Neural cell (in vitro differentiated cells): ENCODE measurements at regions not wholly inside any gene's neighbourhood (a gene's known extent, or its start where the extent isn't known, plus 50 kb on each side); places are given as distances from the start of the nearest gene placed in this dataset.

ENCODE experiments used
- H2AFZ ChIP-seq: fragments of 200-600, 300-800 bp; sonication (generic), shearing (Covaris generic); 2 replicates; pipeline ENCODE4 v1.6.0; 2014; ENCODE audit warnings: low read depth, mild to moderate bottlenecking, antibody characterized with exemption, low read length, moderate library complexity
- H3F3A ChIP-seq: fragments of 200-600 bp; shearing (Covaris generic); 2 replicates; pipeline ENCODE4 v1.6.1; 2016; ENCODE audit warnings: mild to moderate bottlenecking, moderate library complexity, mixed read lengths, antibody characterized with exemption, low read length; ENCODE audit not compliant: insufficient read depth, poor library complexity, severe bottlenecking
- H3K27ac ChIP-seq: fragments of 200-600, 300-800 bp; sonication (generic), shearing (Covaris generic); 2 replicates; pipeline ENCODE4 v1.5.1; 2014; ENCODE audit warnings: mild to moderate bottlenecking, low read length, moderate library complexity
- H3K27me3 ChIP-seq: fragments of 300-800, 200-600 bp; sonication (generic), shearing (Covaris generic); 2 replicates; pipeline ENCODE4 v1.6.0; 2014; ENCODE audit warnings: mild to moderate bottlenecking, low read depth, low read length, moderate library complexity; ENCODE audit not compliant: insufficient read depth
- H3K36me3 ChIP-seq: fragments of 300-800, 200-600 bp; sonication (generic), shearing (Covaris generic); 2 replicates; pipeline ENCODE4 v1.5.1; 2014; ENCODE audit warnings: mild to moderate bottlenecking, antibody characterized with exemption, low read length, moderate library complexity; ENCODE audit not compliant: insufficient read depth
- H3K4me2 ChIP-seq: fragments of 300-800, 200-600 bp; sonication (generic), shearing (Covaris generic); 2 replicates; pipeline ENCODE4 v1.6.0; 2014; ENCODE audit warnings: mild to moderate bottlenecking, low read length
- H3K4me3 ChIP-seq: fragments of 300-800, 200-600 bp; sonication (generic), shearing (Covaris generic); 2 replicates; pipeline ENCODE4 v1.5.1; 2014; ENCODE audit warnings: mild to moderate bottlenecking, low read length, moderate library complexity
- H3K79me2 ChIP-seq: fragments of 200-600 bp; shearing (Covaris generic); replicated peaks from 2 replicates; pipeline ENCODE4 v1.6.0; 2014; ENCODE audit warnings: mild to moderate bottlenecking, low read length, moderate library complexity; ENCODE audit not compliant: insufficient read depth
- H3K9ac ChIP-seq: fragments of 300-800, 200-600 bp; sonication (generic), shearing (Covaris generic); 2 replicates; pipeline ENCODE4 v1.6.1; 2016; ENCODE audit warnings: mild to moderate bottlenecking, low read length, mixed read lengths
- H3K9me2 ChIP-seq: fragments of 200-600 bp; shearing (Covaris generic); 2 replicates; pipeline ENCODE4 v1.6.1; 2016; ENCODE audit warnings: mild to moderate bottlenecking, low read length, mixed read lengths; ENCODE audit not compliant: insufficient read depth
- H3K9me3 ChIP-seq: fragments of 200-600, 300-800 bp; sonication (generic), shearing (Covaris generic); 2 replicates; pipeline ENCODE4 v1.6.1; 2016; ENCODE audit warnings: mild to moderate bottlenecking, mixed run types, low read length, moderate library complexity, mixed read lengths
- H4K20me1 ChIP-seq: fragments of 200-600 bp; shearing (Covaris generic); 2 replicates; pipeline ENCODE4 v1.6.1; 2016; ENCODE audit warnings: mild to moderate bottlenecking, mixed run types; ENCODE audit not compliant: insufficient read depth
- EP300 ChIP-seq: fragments of 450-650 bp; conservative IDR thresholded peaks from 2 replicates; pipeline ENCODE4 v1.6.1; 2014; ENCODE audit warnings: antibody characterized with exemption, mild to moderate bottlenecking, moderate library complexity; ENCODE audit not compliant: poor library complexity, severe bottlenecking
- EZH2 ChIP-seq: fragments of 200-600, 300-800 bp; shearing (Covaris generic), sonication (generic); IDR thresholded peaks from 2 replicates; pipeline ENCODE4 v1.6.1; 2014; ENCODE audit warnings: antibody characterized with exemption, low read length, borderline replicate concordance, mild to moderate bottlenecking; ENCODE audit not compliant: insufficient read depth, poor library complexity, severe bottlenecking
- MXI1 ChIP-seq: fragments of 450-650 bp; conservative IDR thresholded peaks from 2 replicates; pipeline ENCODE4 v1.6.1; 2014; ENCODE audit warnings: antibody characterized with exemption, mild to moderate bottlenecking; ENCODE audit not compliant: poor library complexity, severe bottlenecking
- POLR2AphosphoS5 ChIP-seq: IDR thresholded peaks from 2 replicates; pipeline ENCODE4 v1.6.1; 2012
- RAD21 ChIP-seq: fragments of 450-650 bp; conservative IDR thresholded peaks from 2 replicates; pipeline ENCODE4 v1.6.1; 2014; ENCODE audit warnings: antibody characterized with exemption, mild to moderate bottlenecking, moderate library complexity
- SMC3 ChIP-seq: fragments of 450-650 bp; conservative IDR thresholded peaks from 2 replicates; pipeline ENCODE4 v1.6.1; 2014; ENCODE audit warnings: antibody characterized with exemption, mild to moderate bottlenecking, moderate library complexity; ENCODE audit not compliant: poor library complexity
- TAF1 ChIP-seq: IDR thresholded peaks from 2 replicates; pipeline ENCODE4 v1.6.1; 2012; ENCODE audit warnings: low read depth
- TF ChIP-seq, protein P1 (sequence below): fragments of 450-650 bp; IDR thresholded peaks from 2 replicates; pipeline ENCODE4 v1.5.1; 2014; ENCODE audit warnings: antibody characterized with exemption, mild to moderate bottlenecking, moderate library complexity; ENCODE audit not compliant: poor library complexity, severe bottlenecking
- TF ChIP-seq, protein P2 (sequence below): IDR thresholded peaks from 2 replicates; pipeline ENCODE4 v1.6.1; 2012; ENCODE audit warnings: borderline replicate concordance

- Histone ChIP-seq H4K20me1 (no peaks in the 10 kb centered on the region), H2AFZ (no peak overlapping the region), H3K36me3 (no peaks in the 10 kb centered on the region), H3K27ac (no peak overlapping the region), H3K4me3 (no peak overlapping the region), H3K4me2 (no peak overlapping the region), H3K79me2 (no peaks in the 10 kb centered on the region), H3K9me3 (no peaks in the 10 kb centered on the region), H3K9me2 (no peaks in the 10 kb centered on the region), H3F3A (no peaks in the 10 kb centered on the region), H3K27me3 (no peaks in the 10 kb centered on the region), H3K9ac (no peak overlapping the region)
- TF ChIP-seq POLR2AphosphoS5, result no peak
- no peak for TF ChIP-seq MXI1
- TF ChIP-seq RAD21, result no peak
- TF ChIP-seq TAF1, result no peak
- TF ChIP-seq, protein P1, sequence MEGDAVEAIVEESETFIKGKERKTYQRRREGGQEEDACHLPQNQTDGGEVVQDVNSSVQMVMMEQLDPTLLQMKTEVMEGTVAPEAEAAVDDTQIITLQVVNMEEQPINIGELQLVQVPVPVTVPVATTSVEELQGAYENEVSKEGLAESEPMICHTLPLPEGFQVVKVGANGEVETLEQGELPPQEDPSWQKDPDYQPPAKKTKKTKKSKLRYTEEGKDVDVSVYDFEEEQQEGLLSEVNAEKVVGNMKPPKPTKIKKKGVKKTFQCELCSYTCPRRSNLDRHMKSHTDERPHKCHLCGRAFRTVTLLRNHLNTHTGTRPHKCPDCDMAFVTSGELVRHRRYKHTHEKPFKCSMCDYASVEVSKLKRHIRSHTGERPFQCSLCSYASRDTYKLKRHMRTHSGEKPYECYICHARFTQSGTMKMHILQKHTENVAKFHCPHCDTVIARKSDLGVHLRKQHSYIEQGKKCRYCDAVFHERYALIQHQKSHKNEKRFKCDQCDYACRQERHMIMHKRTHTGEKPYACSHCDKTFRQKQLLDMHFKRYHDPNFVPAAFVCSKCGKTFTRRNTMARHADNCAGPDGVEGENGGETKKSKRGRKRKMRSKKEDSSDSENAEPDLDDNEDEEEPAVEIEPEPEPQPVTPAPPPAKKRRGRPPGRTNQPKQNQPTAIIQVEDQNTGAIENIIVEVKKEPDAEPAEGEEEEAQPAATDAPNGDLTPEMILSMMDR, result no peak
- no peak for TF ChIP-seq EP300
- TF ChIP-seq, protein P2, sequence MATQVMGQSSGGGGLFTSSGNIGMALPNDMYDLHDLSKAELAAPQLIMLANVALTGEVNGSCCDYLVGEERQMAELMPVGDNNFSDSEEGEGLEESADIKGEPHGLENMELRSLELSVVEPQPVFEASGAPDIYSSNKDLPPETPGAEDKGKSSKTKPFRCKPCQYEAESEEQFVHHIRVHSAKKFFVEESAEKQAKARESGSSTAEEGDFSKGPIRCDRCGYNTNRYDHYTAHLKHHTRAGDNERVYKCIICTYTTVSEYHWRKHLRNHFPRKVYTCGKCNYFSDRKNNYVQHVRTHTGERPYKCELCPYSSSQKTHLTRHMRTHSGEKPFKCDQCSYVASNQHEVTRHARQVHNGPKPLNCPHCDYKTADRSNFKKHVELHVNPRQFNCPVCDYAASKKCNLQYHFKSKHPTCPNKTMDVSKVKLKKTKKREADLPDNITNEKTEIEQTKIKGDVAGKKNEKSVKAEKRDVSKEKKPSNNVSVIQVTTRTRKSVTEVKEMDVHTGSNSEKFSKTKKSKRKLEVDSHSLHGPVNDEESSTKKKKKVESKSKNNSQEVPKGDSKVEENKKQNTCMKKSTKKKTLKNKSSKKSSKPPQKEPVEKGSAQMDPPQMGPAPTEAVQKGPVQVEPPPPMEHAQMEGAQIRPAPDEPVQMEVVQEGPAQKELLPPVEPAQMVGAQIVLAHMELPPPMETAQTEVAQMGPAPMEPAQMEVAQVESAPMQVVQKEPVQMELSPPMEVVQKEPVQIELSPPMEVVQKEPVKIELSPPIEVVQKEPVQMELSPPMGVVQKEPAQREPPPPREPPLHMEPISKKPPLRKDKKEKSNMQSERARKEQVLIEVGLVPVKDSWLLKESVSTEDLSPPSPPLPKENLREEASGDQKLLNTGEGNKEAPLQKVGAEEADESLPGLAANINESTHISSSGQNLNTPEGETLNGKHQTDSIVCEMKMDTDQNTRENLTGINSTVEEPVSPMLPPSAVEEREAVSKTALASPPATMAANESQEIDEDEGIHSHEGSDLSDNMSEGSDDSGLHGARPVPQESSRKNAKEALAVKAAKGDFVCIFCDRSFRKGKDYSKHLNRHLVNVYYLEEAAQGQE, result no peak
- TF ChIP-seq SMC3, result no peak
- TF ChIP-seq EZH2, result no peak
Measured at GRCh38 chr21:36624105-36624504, 74.8 kb upstream of the SIM2 start.

- Histone ChIP-seq H3K27ac (no peak overlapping the region), H3K9me2 (no peaks in the 10 kb centered on the region), H3K79me2 (no peaks in the 10 kb centered on the region), H2AFZ (no peak overlapping the region), H3K4me3 (no peak overlapping the region), H4K20me1 (no peaks in the 10 kb centered on the region), H3F3A (no peaks in the 10 kb centered on the region), H3K36me3 (no peaks in the 10 kb centered on the region), H3K9ac (no peak overlapping the region), H3K9me3 (no peaks in the 10 kb centered on the region), H3K4me2 (no peak overlapping the region), H3K27me3 (no peaks in the 10 kb centered on the region)
- TF ChIP-seq EP300, result no peak
- TF ChIP-seq RAD21, result no peak
- TF ChIP-seq, protein P2, result no peak
- no peak for TF ChIP-seq MXI1
- no peak for TF ChIP-seq EZH2
- TF ChIP-seq TAF1, result no peak
- TF ChIP-seq POLR2AphosphoS5, result no peak
- TF ChIP-seq, protein P1, result no peak
- no peak for TF ChIP-seq SMC3
Measured at GRCh38 chr21:36626791-36627190, 72.1 kb upstream of the SIM2 start.
